HepG2 (cell line): ENCODE measurements at regions not wholly inside any gene's neighbourhood (a gene's known extent, or its start where the extent isn't known, plus 50 kb on each side); places are given as distances from the start of the nearest gene placed in this dataset.

Source experiments
- ATAC-seq: fragments of 200-7000 bp; cut with Tn5 transposase; 3 replicates; pipeline ENCODE4 v1.9.1; 2020; ENCODE audit warnings: mild to moderate bottlenecking, moderate library complexity
- BruUV-seq: library from RNA; stranded (reverse); fragments of 400-500 nt; replicated peaks from 2 replicates; lab custom pipeline; 2021; lab: Mats Ljungman, UMichigan
- CTCF ChIA-PET: fragments of 300-600 bp; formaldehyde crosslinking; extraction: SDS; loops from one replicate; lab custom pipeline; 2021; ENCODE audit warnings: low total read pairs, inconsistent platforms, low intra/inter-chr PET ratio; lab: Yijun Ruan, JAX
- POLR2A ChIA-PET: fragments of 350-600 bp; sonication (Branson Sonifier 250); formaldehyde crosslinking; loops from one replicate; lab custom pipeline; 2020; ENCODE audit warnings: antibody characterized with exemption, inconsistent platforms; lab: Yijun Ruan, JAX
- DNase-seq: peaks from one replicate; pipeline ENCODE4 v3.0.0-alpha.2; 2015; ENCODE audit warnings: low spot score
- FAIRE-seq: peaks from 3 replicates; lab custom pipeline; 2011; peaks lifted over from hg19 to GRCh38; lab: Jason Lieb, UNC
- H2AFZ ChIP-seq: one replicate; pipeline ENCODE4 v1.6.1; 2011; ENCODE audit warnings: low read length, inconsistent platforms
- H3K27ac ChIP-seq: fragments of 300-600 bp; 3 replicates; pipeline ENCODE4 v1.8.0; 2011; ENCODE audit warnings: mixed run types, mild to moderate bottlenecking, mixed read lengths, low read length, inconsistent platforms; ENCODE audit not compliant: insufficient read depth; ENCODE audit errors: extremely low read length
- H3K27me3 ChIP-seq, 2 experiments: fragments of 200-600 bp in 1 of 2; 2 replicates in 1 of 2; 3 replicates in 1 of 2; pipeline versions ENCODE4 v1.6.0 to v1.8.0; 2011; ENCODE audit warnings: low read length in 2 of 2, mild to moderate bottlenecking in 2 of 2, moderate library complexity in 2 of 2, inconsistent platforms in 1 of 2; ENCODE audit not compliant: insufficient read depth in 2 of 2, control insufficient read depth in 1 of 2
- H3K36me3 ChIP-seq, 2 experiments: fragments of 200-600 bp in 1 of 2; replicated peaks in 1 of 2; 2 replicates in 1 of 2; 3 replicates in 1 of 2; pipeline versions ENCODE4 v1.5.1 to v1.8.0; 2011; ENCODE audit warnings: low read length in 2 of 2, inconsistent platforms in 1 of 2; ENCODE audit not compliant: insufficient read depth in 2 of 2, control insufficient read depth in 1 of 2
- H3K4me1 ChIP-seq: 2 replicates; pipeline ENCODE4 v1.5.1; 2012; ENCODE audit warnings: low read length, inconsistent platforms; ENCODE audit not compliant: insufficient read depth
- H3K4me2 ChIP-seq: 2 replicates; pipeline ENCODE4 v1.6.0; 2011; ENCODE audit warnings: low read depth, low read length, inconsistent platforms
- H3K4me3 ChIP-seq, 3 experiments: fragments of 200-600 bp in 1 of 3; sonication (generic), shearing (Covaris generic) in 1 of 3; replicated peaks in 1 of 3; 2 replicates each; pipeline ENCODE4 v1.5.1; 2011 to 2016; ENCODE audit warnings: low read length in 3 of 3, inconsistent platforms in 2 of 3, low read depth in 2 of 3, mild to moderate bottlenecking in 2 of 3, control low read depth in 1 of 3, mixed read lengths in 1 of 3; ENCODE audit not compliant: insufficient read depth in 1 of 3
- H3K79me2 ChIP-seq: one replicate; pipeline ENCODE4 v1.6.1; 2011; ENCODE audit warnings: low read length, inconsistent platforms; ENCODE audit not compliant: insufficient read depth
- H3K9ac ChIP-seq: 2 replicates; pipeline ENCODE4 v1.6.0; 2011; ENCODE audit warnings: mild to moderate bottlenecking, low read depth, low read length, inconsistent platforms; ENCODE audit not compliant: insufficient read depth
- H3K9me3 ChIP-seq: 2 replicates; pipeline ENCODE4 v1.5.1; 2012; ENCODE audit warnings: mild to moderate bottlenecking, low read length
- H4K20me1 ChIP-seq: 2 replicates; pipeline ENCODE4 v1.6.0; 2011; ENCODE audit warnings: inconsistent platforms, mild to moderate bottlenecking, low read length, moderate library complexity; ENCODE audit not compliant: insufficient read depth
- MEF2D ChIP-seq: sonication (generic); formaldehyde crosslinking; IDR thresholded peaks from 2 replicates; pipeline ENCODE4 v1.5.1; 2020; ENCODE audit warnings: mild to moderate bottlenecking, missing genetic modification reagents
- PAXIP1 ChIP-seq: sonication (generic); formaldehyde crosslinking; conservative IDR thresholded peaks from 2 replicates; pipeline ENCODE4 v1.4.0; 2020; ENCODE audit warnings: mild to moderate bottlenecking, missing genetic modification reagents, moderate library complexity
- PRPF4 ChIP-seq: fragments of 200-400 bp; formaldehyde crosslinking; IDR thresholded peaks from 2 replicates; pipeline ENCODE4 v1.6.1; 2016; ENCODE audit warnings: low read length, low read depth; ENCODE audit not compliant: poor library complexity, severe bottlenecking
- ZBTB33 ChIP-seq: sonication (generic); formaldehyde crosslinking; IDR thresholded peaks from 2 replicates; pipeline ENCODE4 v1.4.0; 2020; ENCODE audit warnings: missing genetic modification reagents
- ZNF441 ChIP-seq: sonication (generic); formaldehyde crosslinking; IDR thresholded peaks from 2 replicates; pipeline ENCODE4 v1.7.0; 2021; ENCODE audit warnings: missing genetic modification reagents, borderline replicate concordance
- WGBS: methylation state at CpG from one replicate; pipeline ENCODE4 v1.1.6; 2017; ENCODE audit warnings: low lambda C conversion rate; 5-methylcytosine and 5-hydroxymethylcytosine counted together
- in situ Hi-C: cut with HindIII; loops from 2 replicates; pipeline ENCODE4 v1.10.0; 2017; ENCODE audit warnings: low pct_unique_long_range_greater_than_20kb; ENCODE audit not compliant: extremely low pct_ligation_motif_present
- intact Hi-C: fragments of 100-400 bp; cut with micrococcal nuclease; formaldehyde crosslinking; loops from one replicate; pipeline ENCODE4 v1.10.0; 2022; ENCODE audit not compliant: unreplicated experiment

- FAIRE-seq (no peak), DNase-seq (no peak), ATAC-seq (no peak)
- BruUV-seq = no TSS peak
- no peaks in the 10 kb centered on the region; a peak in 1 of 5 replicates for H3K36me3 ChIP-seq
- H4K20me1 ChIP-seq = no peaks in the 10 kb centered on the region
- H3K9ac ChIP-seq = no peak overlapping the region
- TF ChIP-seq ZBTB33 (CRISPR knock-in tag) (no peak), PRPF4 (no peak), PAXIP1 (CRISPR knock-in tag) (no peak), ZNF441 (CRISPR knock-in tag) (no peak), MEF2D (CRISPR knock-in tag) (no peak)
- H2AFZ ChIP-seq = no peak overlapping the region
- POLR2A ChIA-PET = no interaction called here
- intact Hi-C loops = loop anchor here (5.0 kb wide), 3 partner anchors 49 to 204 kb away; no protein-coding TSS in a partner anchor
- H3K9me3 ChIP-seq = no peaks in the 10 kb centered on the region
- H3K4me3 ChIP-seq = no peak overlapping the region
- H3K27me3 ChIP-seq = no peaks in the 10 kb centered on the region
- peaks cover 67% of the 10 kb centered on the region for H3K4me1 ChIP-seq
- H3K4me2 ChIP-seq = no peak overlapping the region
- WGBS = 93% methylated on average over 2 of the region's 2 CpGs
- in situ Hi-C loops = loop anchor here (5.0 kb wide), 1 partner anchor 166 kb away; the partner anchor contains the start of gene MSX1
- CTCF ChIA-PET = no interaction called here
- no peak overlapping the region for H3K27ac ChIP-seq
- H3K79me2 ChIP-seq = no peaks in the 10 kb centered on the region
Measured at GRCh38 chr4:4690854-4691253, 149.0 kb upstream of the STX18 start.
